GM19035 (cell line): ENCODE measurements at regions not wholly inside any gene's neighbourhood (a gene's known extent, or its start where the extent isn't known, plus 50 kb on each side); places are given as distances from the start of the nearest gene placed in this dataset.
"Not testable (repeated sequence)": the region's sequence is repeated elsewhere in the genome, so short reads cannot be mapped to it uniquely, and the experiment has no call there.

Source experiments
- ATAC-seq: cut with Tn5 transposase; IDR thresholded peaks from one replicate; pipeline ENCODE4 v1.9.1; 2021; ENCODE audit not compliant: unreplicated experiment

DNA sequence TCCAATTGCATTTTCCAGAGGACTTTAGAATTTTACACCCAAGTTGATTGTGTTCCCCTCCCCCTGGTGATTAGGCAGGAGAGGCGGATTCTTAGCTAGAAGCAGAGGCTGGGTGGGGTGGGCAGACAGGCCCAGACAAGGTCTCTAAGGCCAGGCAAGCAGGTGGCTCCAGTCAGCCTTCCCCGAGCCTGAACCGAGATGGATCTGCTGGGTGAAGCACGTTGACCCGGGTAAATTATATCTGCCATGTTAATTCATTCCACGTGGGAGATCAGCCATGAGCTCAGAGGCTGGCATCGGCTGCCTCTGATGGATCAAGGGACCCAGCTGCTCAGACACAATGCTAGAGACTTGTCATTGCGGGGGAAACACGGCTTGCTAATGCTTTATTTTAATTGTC, 159.5 kb upstream of the MAFB start:
- ATAC-seq: no peak

- no peak for ATAC-seq
These were observed 160.4 kb upstream of the MAFB start for GRCh38 chr20:40849456-40849855.

- ATAC-seq: no peak
These were observed 162.0 kb upstream of the MAFB start for GRCh38 chr20:40851051-40851450.

DNA sequence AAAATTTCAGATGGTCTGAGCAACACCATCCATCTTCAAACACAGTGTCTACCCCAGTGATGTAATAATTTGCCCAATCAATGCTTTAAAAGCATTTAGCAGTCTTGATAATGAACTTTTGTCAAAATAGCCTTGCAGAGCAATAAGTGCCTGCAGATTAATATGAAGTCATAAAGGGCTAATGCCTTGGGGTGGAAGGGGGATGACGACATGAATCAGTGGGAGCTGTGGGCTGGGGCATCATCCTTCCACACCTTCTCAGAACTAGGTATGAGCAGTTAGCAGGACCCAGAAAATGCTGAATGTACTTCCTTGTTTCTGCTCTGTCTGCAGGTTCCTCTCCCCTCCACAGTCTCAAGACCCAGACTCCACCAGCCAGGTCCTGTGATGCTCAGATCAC, 166.2 kb upstream of the MAFB start:
- no peak for ATAC-seq

- ATAC-seq: no peak
These were observed 167.6 kb upstream of the MAFB start for GRCh38 chr20:40856653-40857052.

- ATAC-seq: no peak
These were observed 168.1 kb upstream of the TOP1 start for GRCh38 chr20:40860487-40860902.

- no peak for ATAC-seq
These were observed 167.1 kb upstream of the TOP1 start for GRCh38 chr20:40861427-40862008.

DNA sequence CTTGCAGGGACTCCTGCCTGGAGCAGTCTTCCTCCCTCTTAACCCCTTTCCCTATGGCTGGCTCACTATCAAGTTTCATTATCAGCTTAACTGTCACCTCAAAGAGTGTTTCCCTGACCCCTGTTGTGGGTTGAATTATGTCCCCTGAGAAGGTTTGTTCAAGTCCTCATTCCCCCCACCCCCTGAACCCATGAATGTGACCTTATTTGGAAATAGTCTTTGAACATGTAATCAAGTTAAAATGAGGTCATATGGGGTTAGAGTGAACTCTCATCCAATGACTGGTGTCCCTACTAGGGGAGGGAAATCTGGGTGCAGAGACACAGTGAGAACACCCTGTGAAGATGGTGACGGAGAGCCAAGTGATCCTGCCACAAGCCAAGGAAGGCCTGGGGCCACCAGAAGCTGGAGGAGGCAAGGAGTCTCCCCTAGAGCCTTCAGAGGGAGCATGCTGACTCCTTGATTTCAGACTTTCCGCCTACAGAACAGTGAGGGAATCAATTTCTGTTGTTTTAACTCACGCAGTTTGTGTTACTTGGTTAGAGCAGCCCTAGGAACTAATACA, 165.2 kb upstream of the TOP1 start:
- ATAC-seq: no peak

- no peak for ATAC-seq
These were observed 164.2 kb upstream of the TOP1 start for GRCh38 chr20:40864470-40864869.

GRCh38 chr20:40865095-40865494, 163.5 kb upstream of the TOP1 start:
- ATAC-seq: no peak

DNA sequence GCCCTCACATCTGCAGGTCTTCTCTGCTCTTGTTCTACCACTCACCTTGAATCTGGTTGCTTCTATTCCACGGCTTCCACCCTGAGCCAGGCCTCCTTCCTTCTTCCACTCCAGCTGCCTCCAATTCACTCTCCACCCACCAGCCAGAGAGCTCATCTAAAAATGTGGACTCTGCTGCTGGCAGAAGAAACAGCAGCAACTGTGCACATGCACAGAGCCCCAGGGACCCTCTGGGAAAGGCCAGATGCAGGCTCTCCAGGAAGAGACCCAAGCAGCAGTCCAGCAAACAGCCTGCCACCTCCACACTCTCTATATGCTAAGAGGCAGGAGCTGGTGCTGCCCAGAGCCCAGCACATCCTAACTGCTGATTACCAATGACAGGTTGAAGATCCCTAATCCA, 162.6 kb upstream of the TOP1 start:
- ATAC-seq: no peak

- ATAC-seq: no peak
These were observed 159.9 kb upstream of the TOP1 start for GRCh38 chr20:40868551-40869217.

GRCh38 chr20:40869218-40870147, 159.1 kb upstream of the TOP1 start:
- ATAC-seq: no peak

DNA sequence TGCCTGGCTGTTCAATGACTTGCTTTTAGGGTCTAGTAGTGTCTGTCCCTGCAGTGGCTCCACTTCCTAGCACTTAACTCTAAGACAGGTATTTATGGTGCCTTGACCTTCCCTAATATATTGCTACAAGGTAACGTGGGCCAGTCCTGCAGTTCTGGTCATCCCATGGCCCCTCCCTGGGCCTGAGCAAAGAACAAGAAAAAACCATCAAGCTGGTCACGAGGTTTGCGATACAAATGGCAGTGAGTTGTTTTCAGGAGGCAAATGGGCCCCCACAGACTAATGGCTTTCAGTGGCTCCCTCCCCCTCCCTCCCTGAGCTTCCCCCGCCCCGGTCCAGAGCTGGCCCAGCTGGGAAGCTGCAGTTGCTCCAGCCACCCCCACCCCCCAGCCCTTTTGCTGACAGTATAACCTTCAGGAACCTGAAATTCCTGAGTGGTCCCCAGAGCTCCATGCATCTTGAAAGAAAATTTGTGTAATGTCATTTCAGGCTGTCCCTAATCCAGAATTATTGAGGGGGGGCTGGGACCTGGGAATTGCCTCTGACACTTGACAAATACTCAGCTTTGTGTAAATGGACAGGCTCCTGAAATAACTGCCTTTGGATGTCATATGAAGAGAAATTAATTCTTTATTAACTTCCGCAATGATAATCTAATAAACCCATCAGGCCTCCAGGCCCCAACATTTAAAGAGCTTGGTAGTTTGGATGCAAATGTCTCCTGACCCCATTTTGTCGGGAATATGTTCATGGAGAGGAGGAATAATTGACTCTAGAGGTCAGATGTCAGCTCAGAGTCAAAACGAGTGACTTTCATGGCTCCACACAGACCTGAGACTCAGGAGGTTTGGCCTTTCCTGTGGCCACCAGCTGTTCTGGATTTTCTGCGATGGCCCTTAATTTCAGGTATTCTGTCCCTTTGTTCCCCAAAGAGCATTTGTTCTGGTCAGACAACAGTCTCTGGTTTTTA, 153.2 kb upstream of the TOP1 start:
- no peak for ATAC-seq

GRCh38 chr20:40878099-40878498, 150.5 kb upstream of the TOP1 start:
- not testable (repeated sequence) for ATAC-seq

DNA sequence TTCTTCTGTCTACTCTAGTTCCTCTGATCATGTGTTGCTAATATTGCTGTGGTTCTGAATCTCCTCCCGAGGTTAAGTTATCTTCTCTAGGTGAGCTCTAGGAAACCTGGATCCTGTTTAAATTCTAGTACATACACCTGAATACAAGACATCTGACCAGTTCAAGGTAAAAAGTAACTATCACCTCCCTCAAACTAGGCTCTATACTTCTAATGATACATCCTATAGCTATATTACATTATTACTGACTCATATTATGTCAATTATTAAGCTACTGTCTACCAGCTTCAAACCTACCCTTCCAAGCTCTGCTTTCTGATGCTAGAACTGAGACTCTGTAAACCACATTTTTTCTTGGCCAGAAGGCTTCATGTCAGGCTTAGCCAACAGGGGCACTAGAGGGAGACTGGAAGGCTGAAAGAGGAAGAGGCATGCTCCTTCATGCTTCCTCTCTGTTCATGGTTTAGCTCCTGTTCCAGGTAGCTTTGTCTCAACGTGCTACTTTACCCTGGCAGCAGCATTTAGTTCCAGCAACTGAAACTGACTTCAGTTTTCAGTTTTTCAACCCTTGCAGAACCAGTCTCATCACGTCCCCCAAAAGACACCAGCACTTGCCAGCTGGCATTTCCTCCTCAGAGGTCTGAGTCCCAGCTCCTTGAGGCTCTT, 148.4 kb upstream of the TOP1 start:
- no peak for ATAC-seq

GRCh38 chr20:40880729-40881109, 147.9 kb upstream of the TOP1 start:
- ATAC-seq: no peak

- ATAC-seq: no peak
These were observed 146.5 kb upstream of the TOP1 start for GRCh38 chr20:40882152-40882551.

DNA sequence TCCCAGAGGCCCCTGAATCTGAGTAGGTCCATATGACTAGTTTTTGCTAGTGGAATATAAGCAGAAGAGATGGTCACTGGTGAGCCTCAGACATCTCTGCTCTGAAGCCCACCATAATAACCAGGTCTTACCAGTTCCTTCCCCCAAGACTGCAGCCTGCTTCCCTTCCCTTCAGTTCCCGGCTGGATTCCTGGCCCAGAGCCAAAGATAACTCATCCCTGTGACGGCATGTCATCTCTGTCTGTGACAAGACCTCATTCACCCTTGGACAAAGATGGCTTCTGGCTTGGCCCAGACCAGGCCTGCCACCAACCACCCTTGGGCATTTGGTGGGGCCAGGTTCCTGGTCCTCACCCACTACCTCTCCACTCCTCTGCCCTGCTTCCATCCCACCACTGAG, 145.5 kb upstream of the TOP1 start:
- no peak for ATAC-seq

DNA sequence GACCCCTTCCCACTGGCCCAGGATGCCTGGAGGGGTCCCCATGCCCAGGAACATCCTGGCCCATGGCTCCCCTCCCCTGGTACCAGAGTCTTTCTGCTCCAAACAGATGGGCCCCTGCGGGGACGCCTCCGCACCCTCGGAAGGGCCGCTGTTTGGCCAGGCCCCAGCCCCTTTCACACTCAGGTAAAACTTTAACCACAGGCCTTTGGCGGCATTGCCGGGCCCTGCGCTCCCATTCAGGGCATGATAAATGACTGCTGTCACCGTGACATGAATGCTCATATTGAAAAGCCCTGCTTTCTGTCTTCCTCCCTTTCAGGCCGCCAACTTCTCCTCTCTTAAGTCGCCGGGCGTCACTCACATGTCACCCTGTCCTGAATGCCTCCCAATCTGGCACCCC, 141.5 kb upstream of the TOP1 start:
- no peak for ATAC-seq
